LNCAP (cell line): ENCODE measurements at regions not wholly inside any gene's neighbourhood (a gene's known extent, or its start where the extent isn't known, plus 50 kb on each side); places are given as distances from the start of the nearest gene placed in this dataset.

Source experiments
- TF ChIP-seq, protein P1 (sequence below): fragments of 450-650 bp; IDR thresholded peaks from 2 replicates; pipeline ENCODE4 v1.5.1; 2017; ENCODE audit warnings: mild to moderate bottlenecking

GRCh38 chr7:119090851-119091250, 866.3 kb downstream of the ANKRD7 start:
- TF ChIP-seq, protein P1, sequence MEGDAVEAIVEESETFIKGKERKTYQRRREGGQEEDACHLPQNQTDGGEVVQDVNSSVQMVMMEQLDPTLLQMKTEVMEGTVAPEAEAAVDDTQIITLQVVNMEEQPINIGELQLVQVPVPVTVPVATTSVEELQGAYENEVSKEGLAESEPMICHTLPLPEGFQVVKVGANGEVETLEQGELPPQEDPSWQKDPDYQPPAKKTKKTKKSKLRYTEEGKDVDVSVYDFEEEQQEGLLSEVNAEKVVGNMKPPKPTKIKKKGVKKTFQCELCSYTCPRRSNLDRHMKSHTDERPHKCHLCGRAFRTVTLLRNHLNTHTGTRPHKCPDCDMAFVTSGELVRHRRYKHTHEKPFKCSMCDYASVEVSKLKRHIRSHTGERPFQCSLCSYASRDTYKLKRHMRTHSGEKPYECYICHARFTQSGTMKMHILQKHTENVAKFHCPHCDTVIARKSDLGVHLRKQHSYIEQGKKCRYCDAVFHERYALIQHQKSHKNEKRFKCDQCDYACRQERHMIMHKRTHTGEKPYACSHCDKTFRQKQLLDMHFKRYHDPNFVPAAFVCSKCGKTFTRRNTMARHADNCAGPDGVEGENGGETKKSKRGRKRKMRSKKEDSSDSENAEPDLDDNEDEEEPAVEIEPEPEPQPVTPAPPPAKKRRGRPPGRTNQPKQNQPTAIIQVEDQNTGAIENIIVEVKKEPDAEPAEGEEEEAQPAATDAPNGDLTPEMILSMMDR = no peak

- TF ChIP-seq, protein P1 = no peak
Measured at GRCh38 chr7:119096683-119097082, 872.2 kb downstream of the ANKRD7 start.

DNA sequence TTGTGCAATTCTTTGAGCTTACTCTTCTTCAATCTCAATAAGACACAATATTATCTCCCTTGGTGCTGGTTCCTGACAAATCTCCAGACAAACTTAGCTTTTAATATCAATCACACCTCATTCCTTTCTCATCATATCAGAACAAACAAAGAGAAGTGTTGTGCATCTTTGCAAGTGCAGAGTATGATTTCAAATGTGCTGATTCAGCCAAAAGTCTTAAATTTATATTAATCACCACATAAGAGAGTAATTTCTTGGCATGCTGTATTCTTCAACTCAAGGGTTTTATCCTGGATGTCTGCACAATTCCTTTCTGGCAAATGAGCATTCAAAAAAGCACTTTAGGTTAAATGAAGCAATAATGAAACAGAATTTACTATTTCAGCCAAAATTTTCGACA, 877.8 kb downstream of the ANKRD7 start:
- TF ChIP-seq, protein P1 = no peak

DNA sequence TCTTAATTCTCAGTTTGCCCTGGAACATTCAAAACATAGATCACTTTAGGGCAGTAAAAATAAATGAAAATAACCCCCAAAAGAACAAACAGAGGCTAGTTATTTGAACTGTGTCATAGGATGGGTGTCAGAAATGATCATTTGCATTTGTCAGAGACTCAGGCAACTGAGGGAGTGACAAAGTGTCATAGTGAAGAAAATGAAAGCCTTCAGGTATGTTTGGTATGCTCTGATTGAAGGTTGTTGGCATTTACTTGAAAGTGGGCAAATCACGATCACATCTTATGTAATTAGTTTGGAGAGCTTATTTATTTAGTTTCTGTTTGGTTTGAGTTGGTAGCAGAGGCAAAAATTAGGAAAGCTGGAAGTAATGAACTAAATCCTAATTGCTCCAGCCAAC, 880.9 kb downstream of the ANKRD7 start:
- TF ChIP-seq, protein P1 = no peak

DNA sequence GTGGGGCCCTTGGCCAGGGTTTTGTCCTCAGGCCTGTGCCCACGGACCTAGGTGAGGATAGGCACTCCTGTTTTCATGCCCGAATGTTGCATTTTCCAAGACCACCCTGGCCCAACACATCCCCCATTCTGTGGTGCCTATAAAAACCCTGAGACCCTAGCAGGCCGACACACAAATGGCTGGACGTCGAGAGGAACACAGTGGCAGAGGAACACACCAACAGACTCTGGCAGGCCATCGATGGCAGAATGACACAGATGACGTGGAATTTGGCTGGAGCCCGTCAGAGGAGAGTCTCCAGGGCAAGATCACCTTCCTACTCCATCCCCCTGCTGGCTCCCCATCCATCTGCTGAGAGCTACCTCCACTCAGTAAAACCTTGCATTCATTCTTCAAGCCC, 898.8 kb downstream of the ANKRD7 start:
- TF ChIP-seq, protein P1 = no peak

- TF ChIP-seq, protein P1 = no peak
Measured at GRCh38 chr7:119127706-119128105, 903.2 kb downstream of the ANKRD7 start.

DNA sequence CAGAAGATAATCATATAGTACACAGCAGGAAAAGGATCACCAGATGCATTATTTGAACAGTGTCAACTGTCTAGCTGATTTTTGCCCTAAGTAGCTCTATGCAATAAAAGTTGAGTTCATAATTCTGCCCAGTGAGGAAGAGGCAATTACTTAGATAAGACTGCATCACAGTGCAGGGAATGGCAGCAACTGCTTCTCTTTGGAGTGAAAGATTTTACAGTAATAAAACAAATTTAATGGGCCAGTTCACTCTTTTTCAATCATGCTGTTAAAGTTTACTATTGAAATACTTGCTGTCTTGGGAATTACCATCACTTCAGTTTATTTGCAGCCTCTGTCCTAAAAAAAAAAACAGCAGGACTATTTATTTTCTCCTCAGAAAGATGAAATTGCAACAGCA, 907.9 kb downstream of the ANKRD7 start:
- TF ChIP-seq, protein P1 = no peak

GRCh38 chr7:119167431-119167830, 942.9 kb downstream of the ANKRD7 start:
- TF ChIP-seq, protein P1 = no peak
